GM12872 (cell line): ENCODE measurements at regions not wholly inside any gene's neighbourhood (a gene's known extent, or its start where the extent isn't known, plus 50 kb on each side); places are given as distances from the start of the nearest gene placed in this dataset.

Experiments
- TF ChIP-seq, protein P1 (sequence below): IDR thresholded peaks from 3 replicates; pipeline ENCODE4 v1.5.1; 2011; ENCODE audit warnings: low read depth, mild to moderate bottlenecking, low read length, moderate library complexity; ENCODE audit not compliant: insufficient read depth

DNA sequence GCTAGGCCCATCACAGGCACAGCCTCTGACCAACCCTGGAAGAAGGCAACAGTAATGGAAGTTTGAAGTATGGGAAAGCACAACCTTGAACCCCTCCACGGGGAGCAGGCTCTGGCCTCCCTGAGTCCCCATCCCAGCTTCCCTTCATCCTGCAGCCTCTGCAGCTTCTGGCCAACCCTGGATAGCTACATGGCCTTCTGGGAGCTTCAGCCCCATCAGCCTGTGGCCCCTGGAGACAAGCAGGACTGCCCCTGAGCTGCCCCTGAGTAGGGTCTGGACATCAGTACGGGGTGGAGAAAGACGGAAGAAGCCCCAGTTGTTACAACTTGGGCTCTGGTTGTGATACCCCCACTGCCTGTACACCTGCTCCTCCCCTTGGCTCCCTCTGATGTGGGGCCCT lies 113.8 kb upstream of the CD82 start:
- TF ChIP-seq, protein P1, sequence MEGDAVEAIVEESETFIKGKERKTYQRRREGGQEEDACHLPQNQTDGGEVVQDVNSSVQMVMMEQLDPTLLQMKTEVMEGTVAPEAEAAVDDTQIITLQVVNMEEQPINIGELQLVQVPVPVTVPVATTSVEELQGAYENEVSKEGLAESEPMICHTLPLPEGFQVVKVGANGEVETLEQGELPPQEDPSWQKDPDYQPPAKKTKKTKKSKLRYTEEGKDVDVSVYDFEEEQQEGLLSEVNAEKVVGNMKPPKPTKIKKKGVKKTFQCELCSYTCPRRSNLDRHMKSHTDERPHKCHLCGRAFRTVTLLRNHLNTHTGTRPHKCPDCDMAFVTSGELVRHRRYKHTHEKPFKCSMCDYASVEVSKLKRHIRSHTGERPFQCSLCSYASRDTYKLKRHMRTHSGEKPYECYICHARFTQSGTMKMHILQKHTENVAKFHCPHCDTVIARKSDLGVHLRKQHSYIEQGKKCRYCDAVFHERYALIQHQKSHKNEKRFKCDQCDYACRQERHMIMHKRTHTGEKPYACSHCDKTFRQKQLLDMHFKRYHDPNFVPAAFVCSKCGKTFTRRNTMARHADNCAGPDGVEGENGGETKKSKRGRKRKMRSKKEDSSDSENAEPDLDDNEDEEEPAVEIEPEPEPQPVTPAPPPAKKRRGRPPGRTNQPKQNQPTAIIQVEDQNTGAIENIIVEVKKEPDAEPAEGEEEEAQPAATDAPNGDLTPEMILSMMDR = no peak

DNA sequence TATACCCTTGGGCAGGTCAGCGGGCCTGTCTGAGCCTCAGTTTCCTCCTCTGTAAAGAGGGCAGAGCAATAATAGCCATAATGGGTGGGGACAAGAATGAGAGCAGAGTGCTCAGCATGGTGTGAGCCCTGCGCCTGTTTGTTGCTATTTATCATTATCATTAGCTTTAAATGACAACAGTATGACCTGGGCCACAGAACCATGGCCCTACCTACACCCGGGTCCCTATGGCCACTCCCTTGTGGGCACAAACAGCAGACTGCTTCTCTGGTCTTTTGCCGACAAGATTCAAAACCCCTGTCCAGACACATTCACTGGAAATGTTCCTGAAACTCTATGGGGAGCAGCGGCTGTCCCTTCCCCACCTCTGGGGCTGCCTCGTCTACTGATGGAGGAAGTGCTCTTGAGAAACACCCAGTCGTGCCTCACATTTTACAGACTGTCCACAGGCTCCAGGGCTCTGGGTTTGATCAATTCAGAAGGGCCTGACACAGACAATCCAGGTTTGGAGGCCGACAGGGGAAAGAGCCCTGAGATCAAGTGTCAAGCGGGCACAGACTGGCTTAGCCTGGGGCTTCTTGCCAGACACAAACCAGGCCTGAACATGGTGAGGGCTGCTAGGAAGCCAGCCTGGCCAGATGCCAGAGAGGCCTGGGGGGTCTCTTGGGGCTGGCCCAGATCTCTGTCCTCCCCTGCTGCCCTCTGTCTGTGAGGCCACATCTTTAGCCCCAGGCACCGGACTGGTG lies 112.5 kb upstream of the CD82 start:
- TF ChIP-seq, protein P1 = no peak

DNA sequence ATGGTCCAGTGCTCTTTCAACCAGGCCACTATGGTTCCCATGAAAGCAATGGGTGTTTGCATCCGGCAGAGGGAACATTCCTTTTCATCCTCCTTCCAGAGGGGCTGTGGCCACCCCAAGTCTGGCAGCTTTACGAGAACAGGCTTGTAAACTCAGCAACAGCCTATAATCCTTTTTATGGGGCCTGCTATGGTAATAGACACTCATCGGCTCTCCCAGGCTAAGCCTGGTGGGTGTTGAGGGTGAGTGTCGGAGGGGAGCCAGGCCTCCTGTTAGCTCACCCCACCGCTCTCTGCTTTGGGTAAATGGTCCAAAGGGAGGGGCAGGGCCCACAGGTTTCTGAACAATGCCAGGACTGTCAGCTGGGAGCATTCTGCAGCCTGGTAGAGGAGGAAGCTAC lies 111.6 kb upstream of the CD82 start:
- TF ChIP-seq, protein P1 = no peak

DNA sequence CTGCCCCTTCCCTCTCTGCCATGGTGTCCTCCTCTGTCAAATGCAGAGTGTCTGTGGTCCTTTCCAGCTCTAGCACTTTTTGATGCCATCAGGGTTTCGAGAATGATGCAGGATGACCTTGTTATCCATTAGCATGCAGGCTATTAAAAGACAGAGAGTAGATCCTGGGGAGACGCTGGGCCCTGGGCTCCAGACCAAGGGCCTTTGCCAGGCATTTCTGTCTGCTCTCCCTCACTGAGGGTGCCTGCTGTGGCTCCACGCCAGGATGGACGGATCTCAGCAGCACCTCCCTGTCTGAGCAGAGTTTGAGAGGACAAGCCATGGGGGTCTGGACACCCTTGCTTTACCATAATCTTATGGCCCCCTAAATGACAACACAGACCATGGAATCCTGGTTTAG lies 110.8 kb upstream of the CD82 start:
- TF ChIP-seq, protein P1 = no peak

DNA sequence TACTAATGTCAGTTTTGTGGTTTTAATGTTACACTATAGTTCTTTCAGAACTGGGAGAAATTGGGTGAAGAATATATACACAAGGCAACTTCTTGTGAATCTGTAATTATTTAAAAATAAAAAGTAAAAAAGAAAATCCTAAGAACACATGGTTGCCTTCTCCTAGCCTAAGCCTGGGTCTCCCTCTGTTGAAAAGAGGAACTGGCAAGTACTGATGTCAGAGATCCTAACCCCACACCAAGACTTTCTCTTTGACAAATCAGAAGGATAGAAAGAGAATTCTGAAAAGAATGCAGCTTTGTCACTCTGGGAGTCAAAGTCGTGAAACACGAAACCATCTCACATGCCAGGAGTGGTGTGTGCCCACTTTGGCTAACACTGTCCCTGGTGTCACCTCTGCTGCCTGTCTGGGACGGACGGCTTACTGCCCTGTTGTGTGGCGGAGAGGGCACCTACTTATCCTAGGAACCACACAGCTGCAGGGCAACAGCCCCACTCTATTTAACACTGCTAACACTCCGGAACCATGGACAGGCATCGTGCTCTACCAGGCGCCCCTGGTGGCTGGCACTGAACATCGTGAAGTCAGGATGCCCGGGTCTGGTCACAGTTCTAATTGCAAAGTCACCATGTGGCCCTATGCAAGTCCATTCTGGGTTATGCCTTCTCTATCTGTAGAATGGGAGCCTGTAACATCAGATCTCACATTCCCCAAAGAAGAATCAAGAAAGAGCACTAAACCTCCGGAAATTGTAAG lies 108.7 kb upstream of the CD82 start:
- TF ChIP-seq, protein P1 = no peak; the same call in 2 of the 3 replicates

DNA sequence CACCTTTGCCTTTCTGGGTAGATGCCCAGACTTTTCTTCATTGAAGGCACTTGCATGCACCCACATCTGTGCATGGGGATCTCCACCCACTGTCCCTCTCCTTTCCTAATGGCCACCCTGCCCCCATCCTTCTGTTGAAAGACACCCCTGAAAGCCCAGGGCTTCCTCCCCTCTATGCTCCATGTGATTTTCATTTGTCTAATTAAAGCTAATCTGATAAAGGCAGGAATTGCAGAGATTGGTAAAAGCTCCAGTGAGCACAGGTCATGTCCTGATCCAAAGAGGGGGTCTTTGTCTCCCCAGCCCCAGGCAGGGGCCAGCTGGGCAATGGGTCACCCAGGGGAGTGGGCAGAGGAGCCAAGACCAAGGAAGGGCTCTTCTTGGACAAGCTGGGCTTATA lies 107.6 kb upstream of the CD82 start:
- TF ChIP-seq, protein P1 = no peak

DNA sequence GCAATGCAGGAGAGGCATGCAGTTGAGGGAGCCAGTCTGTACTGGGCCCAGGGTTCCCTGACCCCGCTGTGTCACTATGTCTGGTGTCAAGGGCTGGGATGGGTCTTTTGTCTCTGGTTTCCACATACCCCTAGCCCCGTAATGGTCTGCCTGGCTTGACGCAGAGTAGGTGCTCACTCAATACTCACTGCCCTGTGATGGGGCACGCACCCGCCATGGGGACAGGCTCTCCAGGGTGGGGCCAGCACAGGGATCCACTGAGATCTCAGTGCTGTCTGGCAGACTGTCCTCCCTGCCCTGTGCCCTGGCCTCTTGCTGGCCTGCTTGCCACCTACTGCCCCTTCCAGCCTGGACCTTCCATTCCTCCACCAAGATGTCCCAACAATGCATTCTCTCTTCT lies 101.7 kb upstream of the CD82 start:
- TF ChIP-seq, protein P1 = no peak
